Gastrocnemius medialis (tissue), 4 donors: ENCODE measurements at regions not wholly inside any gene's neighbourhood (a gene's known extent, or its start where the extent isn't known, plus 50 kb on each side); places are given as distances from the start of the nearest gene placed in this dataset.

Source experiments
- CTCF ChIP-seq, 5 experiments: fragments of 450-650 bp in 3 of 5; fragments of 200-600 bp in 2 of 5; sonication (generic) in 2 of 5; IDR thresholded peaks in 4 of 5; conservative IDR thresholded peaks in 1 of 5; 1 replicate in 4 of 5; 2 replicates in 1 of 5; pipeline ENCODE4 v1.5.1; 2016 to 2019; ENCODE audit warnings: antibody characterized with exemption in 5 of 5, mild to moderate bottlenecking in 3 of 5, moderate library complexity in 3 of 5
- POLR2A ChIP-seq, 2 donors: fragments of 450-650 bp; IDR thresholded peaks; one replicate each; pipeline ENCODE4 v1.6.1; 2017; ENCODE audit warnings: antibody characterized with exemption in 2 of 2, mild to moderate bottlenecking in 2 of 2, moderate library complexity in 2 of 2

DNA sequence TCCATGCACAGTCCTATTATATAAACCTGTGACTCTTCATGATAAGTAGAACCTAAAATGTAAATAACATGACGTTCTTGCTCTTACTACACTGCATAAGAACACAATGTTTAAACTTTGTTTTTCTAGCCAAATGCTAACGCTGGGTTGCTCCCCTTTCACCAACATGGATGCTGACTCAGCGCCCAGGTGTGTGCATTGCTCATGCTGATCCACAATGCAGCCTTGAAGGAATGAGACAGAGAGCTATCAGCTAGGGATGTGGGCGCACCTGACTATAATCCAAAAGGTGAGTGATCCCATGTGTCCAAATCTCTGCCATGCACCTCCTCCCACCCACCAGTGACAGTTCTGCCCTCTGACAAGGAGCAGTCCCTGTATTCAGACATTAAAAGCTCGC, 235.0 kb downstream of the IRS1 start:
- TF ChIP-seq CTCF (IDR thresholded peaks at IDR 0.05 in 4 of 5, conservative IDR thresholded peaks at IDR 0.05 in 1 of 5) (no peak), POLR2A (IDR thresholded peaks at IDR 0.05) (no peak)
